ENCODE measurements at regions not wholly inside any gene's neighbourhood (a gene's known extent, or its start where the extent isn't known, plus 50 kb on each side); places are given as distances from the start of the nearest gene placed in this dataset.

DNA sequence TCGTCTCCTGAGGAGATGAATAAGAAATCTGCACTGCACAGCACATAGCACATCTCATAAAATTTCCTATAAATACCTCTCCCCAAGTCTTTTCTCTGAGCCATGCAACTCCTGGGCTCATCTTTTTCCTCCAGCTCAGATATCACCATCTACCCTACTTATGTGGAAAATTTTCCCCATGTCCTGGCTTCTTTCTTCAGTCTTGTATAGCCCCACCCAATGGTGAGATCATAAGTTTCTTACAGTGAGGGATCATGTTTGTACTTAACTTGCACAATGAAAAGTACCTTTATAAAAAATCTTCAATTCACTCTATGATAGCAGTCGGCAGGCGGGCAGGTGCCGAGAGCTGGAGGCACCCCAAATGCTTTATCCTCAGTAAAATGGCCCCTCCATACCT is 198.6 kb upstream of the S100G start:
- no peak for DNase-seq (ENCODE audit: low read depth)

GRCh38 chrX:16454926-16455325 is 195.0 kb upstream of the S100G start:
- DNase-seq (ENCODE audit: low read depth), result no peak

GRCh38 chrX:16457239-16457638 is 192.7 kb upstream of the S100G start:
- no peak for DNase-seq (ENCODE audit: low read depth)

DNA sequence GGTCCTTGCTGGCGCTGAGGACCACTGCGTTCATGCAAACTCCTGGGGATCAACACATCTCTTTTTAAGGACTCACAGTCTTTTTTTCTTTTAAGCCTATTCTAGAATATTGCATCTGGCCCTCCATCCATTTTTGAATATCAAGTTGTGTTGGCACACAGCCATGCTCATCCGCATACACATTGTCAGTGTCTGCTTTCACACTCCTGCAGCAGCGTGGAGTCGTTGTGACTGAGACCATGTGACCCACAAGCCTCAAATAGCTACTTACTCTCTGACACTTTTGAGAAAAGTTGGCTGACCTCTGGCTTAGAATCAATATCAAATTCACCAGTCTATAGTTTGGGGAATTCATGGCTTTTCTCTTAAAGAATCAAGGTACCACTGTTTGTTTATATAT is 191.8 kb upstream of the S100G start:
- DNase-seq (ENCODE audit: low read depth), result no peak

DNA sequence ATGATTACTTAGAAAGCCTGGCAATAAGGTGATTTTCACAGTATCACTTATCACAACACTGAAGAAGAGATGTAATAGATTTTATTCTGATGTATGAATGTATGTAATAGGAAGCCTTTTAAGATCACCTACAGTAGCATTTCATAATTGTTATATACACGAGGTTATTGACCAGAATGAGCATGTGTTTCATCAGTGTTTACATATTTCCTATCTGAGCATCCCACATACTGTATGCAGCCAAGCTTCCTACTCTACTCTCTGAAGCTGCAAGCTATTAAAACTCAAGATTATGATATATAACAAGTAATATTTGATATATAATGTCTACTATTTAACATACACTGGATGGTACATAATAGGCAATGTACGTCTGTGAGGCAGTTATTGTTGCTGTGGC is 190.9 kb upstream of the S100G start:
- DNase-seq (ENCODE audit: low read depth), result no peak

DNA sequence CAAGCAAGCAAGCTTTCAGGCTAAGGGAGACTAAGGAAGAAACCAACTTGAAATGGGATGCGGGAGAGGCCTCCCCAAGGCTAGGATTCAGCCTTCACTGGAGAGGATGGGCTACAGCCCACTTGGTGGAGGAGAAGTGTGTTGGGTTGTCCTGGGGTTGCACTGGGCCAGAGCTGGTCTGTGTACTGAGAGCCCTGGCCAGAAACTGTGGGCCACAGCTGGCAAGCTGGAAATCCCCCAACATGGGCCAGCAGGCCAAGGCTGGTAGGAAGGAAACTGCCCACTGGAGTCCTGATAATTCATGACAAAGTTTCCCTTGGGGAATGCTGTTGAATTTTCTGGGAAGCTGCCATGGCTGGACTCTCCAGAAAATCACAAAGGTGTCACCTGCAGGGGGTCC is 188.0 kb upstream of the S100G start:
- DNase-seq (ENCODE audit: low read depth), result no peak

GRCh38 chrX:16462912-16463311 is 187.0 kb upstream of the S100G start:
- DNase-seq (ENCODE audit: low read depth), result no peak

DNA sequence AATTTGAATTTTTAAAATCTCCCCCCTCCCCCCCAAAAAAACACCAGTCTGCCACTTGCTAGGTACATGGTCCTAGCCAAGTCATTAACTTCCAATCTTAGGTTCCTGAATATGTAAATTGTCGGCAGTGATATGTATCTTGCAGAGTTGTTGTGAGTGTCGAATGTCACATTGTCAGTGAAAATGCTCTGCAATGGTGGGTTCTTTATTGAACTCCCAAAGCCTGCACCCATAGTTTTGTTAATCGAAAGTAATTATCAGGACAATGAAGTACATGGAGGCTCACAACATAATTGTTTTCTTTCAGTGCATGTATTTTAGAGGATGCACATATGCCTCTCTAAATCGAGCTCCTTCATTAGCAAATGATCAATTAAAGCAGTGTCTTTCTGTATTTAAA is 185.6 kb upstream of the S100G start:
- no peak for DNase-seq (ENCODE audit: low read depth)

- DNase-seq (ENCODE audit: low read depth), result no peak
Measured at GRCh38 chrX:16465081-16465876, 184.7 kb upstream of the S100G start.

DNA sequence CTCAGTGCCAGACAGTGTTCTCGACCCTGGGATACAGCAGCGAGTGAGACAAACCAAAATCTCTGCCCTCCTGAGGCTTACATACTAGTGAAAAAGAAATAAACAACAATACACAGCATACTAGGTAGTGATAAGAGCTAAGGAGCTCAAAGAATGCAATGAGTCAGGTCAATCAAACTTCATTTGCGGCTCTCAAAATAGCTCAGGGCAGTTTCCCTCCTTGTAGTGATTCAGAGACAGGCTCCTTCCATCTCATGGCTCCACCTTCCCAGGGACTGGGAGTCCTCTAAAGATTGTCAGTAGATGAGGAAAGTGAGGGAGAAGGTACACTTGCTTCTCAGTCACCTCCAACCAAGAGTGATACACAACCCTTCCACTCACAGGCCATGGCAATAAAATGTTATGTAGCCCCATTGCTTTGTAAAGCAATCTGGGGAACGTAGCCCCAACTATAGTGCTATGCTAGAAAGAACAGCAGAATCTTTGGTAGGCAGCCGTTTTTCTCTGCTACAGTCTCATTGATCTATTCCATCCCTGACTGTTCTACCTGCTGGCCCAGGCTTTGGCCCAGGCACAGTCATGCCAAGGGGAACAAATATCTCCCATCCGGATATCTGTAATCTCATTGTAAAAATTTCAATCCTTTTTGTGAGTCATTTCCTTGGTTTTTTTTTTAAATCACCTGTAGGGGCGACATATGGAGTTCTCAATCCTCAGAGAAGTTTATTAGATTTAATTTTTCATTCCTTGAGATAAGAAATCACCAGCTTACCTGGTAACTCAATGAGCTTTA is 183.1 kb upstream of the S100G start:
- DNase-seq (ENCODE audit: low read depth), result no peak

GRCh38 chrX:16469870-16470269 is 180.1 kb upstream of the S100G start:
- no peak for DNase-seq (ENCODE audit: low read depth)

- DNase-seq (ENCODE audit: low read depth), result no peak
Measured at GRCh38 chrX:16472345-16472744, 177.6 kb upstream of the S100G start.

DNA sequence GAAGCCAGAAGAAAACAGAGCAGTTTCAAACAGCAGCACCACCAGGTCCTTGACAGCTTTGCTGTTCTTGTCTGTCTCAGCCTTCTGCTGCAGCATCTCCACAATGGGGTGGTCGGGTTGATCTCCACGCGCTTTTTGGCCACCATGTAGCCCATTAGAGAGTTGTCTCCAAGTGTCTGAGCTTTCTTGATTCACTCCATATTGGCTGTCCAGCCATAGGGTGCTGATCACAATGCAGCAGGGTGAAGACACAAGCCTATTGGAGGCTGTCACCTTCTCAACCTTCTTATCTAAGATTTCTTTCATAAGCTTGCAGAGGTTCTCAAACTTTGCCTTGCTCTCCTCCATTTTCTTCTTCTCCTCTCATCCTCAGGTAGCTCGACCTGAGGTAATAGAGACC is 175.4 kb upstream of the S100G start:
- no peak for DNase-seq (ENCODE audit: low read depth)

DNA sequence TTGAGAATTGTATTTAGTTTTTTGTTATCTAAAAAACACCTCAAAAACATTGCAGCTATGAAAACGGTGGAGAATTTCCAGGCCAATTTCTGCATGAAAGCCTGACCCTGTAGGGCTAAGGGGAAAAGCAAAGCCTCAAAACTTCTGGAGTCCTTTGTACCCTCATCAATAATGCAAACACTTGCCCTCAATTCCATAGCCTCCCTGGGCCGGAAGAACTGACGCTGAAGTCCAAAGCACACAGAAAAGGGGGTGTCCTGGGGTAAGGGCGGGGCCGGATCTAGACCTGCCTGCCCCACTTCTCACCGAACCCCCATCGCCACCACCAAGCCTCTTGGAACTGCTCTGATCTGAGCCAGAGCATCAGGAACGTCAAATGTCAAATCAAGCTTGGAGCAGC is 173.9 kb upstream of the S100G start:
- no peak for DNase-seq (ENCODE audit: low read depth)

DNA sequence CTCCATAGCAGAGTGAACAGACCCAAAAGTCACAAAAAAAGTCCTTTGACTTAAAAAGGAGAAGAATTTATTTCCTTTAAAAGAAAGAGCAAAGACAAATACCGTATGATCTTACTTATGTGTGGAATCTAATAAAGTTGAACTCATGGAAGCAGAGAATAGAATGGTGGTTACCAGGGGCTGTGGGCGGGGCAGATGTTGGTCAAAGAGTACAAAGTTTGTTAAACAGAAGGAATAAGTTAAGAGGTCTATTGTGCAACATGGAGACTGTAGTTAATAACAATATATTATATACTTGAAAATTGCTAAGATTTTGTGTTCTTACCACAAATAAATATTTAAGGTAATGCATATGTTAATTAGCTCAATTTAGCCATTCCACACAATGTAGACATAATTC is 173.3 kb upstream of the S100G start:
- no peak for DNase-seq (ENCODE audit: low read depth)

- DNase-seq (ENCODE audit: low read depth), result no peak
Measured at GRCh38 chrX:16479206-16479869, 170.6 kb upstream of the S100G start.

DNA sequence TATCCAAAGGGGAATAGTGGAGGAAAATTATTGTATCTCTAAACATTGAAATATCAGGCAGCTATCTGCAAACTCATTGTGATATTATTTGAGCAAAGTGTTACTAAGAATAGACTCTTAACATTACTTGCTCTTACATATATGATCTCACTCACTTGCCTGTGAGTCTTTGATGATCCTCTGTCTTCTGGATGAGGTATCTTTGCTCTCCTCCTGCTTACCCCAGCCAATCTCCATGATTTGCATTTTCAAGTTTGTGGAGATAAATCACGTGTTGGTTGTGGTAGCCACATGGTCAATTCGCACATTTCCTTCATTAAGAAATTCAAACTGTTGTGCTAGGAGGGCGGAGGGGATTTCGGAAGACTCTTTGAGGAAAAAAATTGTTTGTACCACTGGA is 169.9 kb upstream of the S100G start:
- DNase-seq (ENCODE audit: low read depth), result no peak

DNA sequence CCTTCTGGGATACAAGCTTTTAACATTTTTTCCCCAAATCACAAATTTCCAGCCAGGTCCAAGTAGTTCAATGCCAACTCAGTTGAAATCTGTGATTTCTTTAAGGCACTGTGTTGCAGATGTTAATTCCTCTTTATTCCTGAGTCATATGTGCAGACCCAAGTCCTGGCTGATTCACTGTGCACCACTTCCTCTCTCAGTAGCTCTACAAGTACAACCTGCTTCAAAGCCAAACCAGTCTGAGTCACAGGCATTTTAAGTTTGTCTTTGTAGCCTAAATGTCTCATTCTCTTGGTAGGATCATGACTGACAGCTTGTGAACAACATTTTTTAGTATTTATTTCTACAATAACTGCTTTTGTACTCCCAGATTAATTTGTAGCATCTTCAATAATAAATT is 165.6 kb upstream of the S100G start:
- DNase-seq (ENCODE audit: low read depth), result no peak

DNA sequence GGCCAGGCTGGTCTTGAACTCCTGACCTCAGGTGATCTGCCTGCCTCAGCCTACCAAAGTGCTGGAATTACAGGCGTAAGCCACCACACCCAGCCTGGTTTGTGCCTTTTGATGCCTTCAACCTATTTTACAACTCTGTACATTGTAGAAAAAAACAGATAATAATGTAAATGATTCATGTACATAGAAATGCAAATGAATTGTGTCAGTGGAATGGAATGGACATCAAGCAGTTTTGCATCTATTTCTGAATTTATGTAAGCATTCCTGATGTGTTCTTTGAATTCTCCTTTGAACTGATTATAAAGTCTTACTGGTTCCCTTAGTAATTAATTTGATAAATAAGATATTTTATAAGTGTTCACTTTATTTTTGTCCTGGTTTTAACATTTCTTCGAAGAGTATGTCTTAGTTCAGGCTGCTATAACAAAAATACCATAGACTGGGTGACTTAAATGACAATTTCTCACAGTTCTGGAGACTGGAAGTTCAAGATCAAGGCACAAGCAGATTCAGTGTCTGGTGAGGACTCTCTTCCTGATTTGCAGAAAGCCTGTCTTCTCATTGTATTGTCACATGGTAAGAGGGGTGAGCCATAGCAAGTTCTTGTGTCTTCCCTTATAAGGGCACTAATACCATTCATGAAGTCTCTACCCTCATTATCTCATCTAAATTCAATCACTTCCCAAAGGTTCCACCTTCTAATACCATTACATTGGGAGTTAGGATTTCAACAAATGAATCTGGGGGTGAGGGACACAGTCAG is 162.2 kb upstream of the S100G start:
- DNase-seq (ENCODE audit: low read depth), result no peak

GRCh38 chrX:16488959-16489358 is 161.0 kb upstream of the S100G start:
- no peak for DNase-seq (ENCODE audit: low read depth)

DNA sequence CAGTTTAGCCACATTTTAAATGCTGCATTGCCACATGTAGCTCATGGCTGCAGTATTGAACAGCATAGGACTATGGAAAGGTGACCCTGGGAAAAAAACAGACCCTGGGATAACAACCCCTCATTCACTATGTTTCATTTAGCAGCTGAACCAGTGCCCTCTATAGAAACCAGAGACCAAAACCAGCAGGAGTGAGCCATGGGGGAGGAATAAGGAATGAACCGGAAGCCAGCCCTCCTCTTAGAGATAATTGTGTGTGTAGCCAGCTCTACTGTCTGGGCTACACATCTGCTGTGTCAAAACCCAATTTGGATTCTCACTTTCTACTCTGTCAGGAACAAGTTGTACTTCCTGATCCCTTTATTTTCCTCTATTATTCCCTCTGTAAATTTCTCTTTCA is 158.5 kb upstream of the S100G start:
- DNase-seq (ENCODE audit: low read depth), result no peak

DNA sequence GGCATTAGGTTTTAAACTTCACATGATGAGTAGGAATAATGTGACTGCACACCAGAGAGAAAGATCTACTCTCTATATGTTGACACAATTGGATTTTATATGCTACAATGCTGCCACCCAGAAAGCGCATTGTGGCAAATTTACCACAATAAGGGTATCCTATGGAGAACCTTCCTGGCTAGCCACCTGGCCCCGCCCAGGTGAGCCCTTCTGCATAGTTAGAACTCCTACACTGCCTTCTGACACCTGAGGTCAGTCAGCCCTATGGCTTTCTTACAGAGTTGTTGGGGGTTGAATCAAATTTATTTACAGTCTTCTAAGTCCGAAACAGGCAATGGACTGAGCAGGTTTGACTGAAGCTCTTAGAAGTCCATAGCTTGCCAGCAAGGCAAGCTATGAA is 153.8 kb upstream of the S100G start:
- DNase-seq (ENCODE audit: low read depth), result no peak

Measured in stimulated activated CD8-positive, alpha-beta memory T cell treated with anti-CD3 and anti-CD28 coated beads, Interleukin-7, amount 100 ng/mL, for 24 hours (primary cell).